ENCODE measurements at regions not wholly inside any gene's neighbourhood (a gene's known extent, or its start where the extent isn't known, plus 50 kb on each side); places are given as distances from the start of the nearest gene placed in this dataset.

DNA sequence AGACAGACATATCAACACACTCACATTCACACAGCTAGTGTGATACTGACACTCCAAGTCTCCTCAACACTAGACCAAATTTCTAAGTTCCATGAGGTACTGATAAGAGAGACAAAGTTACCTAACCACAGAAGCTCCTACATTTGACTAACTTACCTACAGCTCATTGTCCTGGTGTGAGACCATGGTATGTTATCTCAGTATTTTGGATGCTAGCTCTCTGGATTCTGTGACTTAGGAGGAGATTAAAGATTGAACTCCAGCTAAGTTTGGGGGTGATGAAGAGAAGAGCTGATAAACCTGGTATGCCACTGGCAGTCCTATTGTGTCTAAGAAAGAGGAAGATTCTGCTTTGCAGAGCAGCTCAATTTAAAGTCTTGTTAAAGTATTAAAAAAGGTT lies 144.0 kb upstream of the MYRIP start:
- Mint-ChIP-seq H3K36me3 (ENCODE audit: insufficient read depth, unreplicated experiment) (no peaks in the 10 kb centered on the region), H3K27ac (ENCODE audit: unreplicated experiment) (no peak overlapping the region), H3K4me3 (ENCODE audit: low read depth, unreplicated experiment) (no peak overlapping the region), H3K9me3 (ENCODE audit: low read depth, unreplicated experiment) (no peaks in the 10 kb centered on the region), H3K4me1 (ENCODE audit: low read depth, unreplicated experiment) (no peaks in the 10 kb centered on the region), H3K27me3 (ENCODE audit: unreplicated experiment) (no peaks in the 10 kb centered on the region)
- no peak for DNase-seq
- CTCF ChIA-PET: no interaction called here
- no TSS peak for BruUV-seq (replicated peaks)
- TF ChIP-seq, protein P1, sequence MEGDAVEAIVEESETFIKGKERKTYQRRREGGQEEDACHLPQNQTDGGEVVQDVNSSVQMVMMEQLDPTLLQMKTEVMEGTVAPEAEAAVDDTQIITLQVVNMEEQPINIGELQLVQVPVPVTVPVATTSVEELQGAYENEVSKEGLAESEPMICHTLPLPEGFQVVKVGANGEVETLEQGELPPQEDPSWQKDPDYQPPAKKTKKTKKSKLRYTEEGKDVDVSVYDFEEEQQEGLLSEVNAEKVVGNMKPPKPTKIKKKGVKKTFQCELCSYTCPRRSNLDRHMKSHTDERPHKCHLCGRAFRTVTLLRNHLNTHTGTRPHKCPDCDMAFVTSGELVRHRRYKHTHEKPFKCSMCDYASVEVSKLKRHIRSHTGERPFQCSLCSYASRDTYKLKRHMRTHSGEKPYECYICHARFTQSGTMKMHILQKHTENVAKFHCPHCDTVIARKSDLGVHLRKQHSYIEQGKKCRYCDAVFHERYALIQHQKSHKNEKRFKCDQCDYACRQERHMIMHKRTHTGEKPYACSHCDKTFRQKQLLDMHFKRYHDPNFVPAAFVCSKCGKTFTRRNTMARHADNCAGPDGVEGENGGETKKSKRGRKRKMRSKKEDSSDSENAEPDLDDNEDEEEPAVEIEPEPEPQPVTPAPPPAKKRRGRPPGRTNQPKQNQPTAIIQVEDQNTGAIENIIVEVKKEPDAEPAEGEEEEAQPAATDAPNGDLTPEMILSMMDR (IDR thresholded peaks at IDR 0.05; ENCODE audit: unreplicated experiment): no peak
- intact Hi-C loops (cut with micrococcal nuclease; ENCODE audit: unreplicated experiment): loop anchor here (5.0 kb wide), 1 partner anchor 123 kb away; no protein-coding TSS in a partner anchor

DNA sequence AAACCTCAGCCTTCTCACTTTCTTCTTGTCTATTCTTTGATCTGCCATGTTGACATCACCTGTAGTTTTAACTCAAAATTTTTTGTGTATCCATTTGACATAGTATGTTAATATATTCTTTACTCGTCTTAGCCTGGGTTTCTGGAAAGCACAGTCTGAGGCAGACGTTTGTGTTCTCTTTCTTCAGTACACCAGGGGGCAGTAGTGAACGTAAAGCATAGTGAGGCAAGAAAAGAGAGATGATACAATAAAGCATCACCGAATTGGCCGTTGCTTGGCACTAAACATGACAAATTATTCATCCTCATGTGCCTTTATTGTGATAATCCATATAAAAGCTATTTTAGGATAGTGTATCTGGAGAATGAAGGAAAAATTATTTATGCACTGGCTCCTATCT lies 141.0 kb upstream of the MYRIP start:
- no peaks in the 10 kb centered on the region for H3K4me1 Mint-ChIP-seq (ENCODE audit: low read depth, unreplicated experiment)
- no TSS peak for BruUV-seq (replicated peaks)
- no peaks in the 10 kb centered on the region for H3K27me3 Mint-ChIP-seq (ENCODE audit: unreplicated experiment)
- no peak overlapping the region for H3K27ac Mint-ChIP-seq (ENCODE audit: unreplicated experiment)
- CTCF ChIA-PET: no interaction called here
- intact Hi-C loops (cut with micrococcal nuclease; ENCODE audit: unreplicated experiment): loop anchor here (1.0 to 5.0 kb wide), 3 partner anchors 126 to 648 kb away; no protein-coding TSS in a partner anchor
- no peak overlapping the region for H3K4me3 Mint-ChIP-seq (ENCODE audit: low read depth, unreplicated experiment)
- DNase-seq: peak; percentile 15
- H3K36me3 Mint-ChIP-seq (ENCODE audit: insufficient read depth, unreplicated experiment): no peaks in the 10 kb centered on the region
- TF ChIP-seq, protein P1 (IDR thresholded peaks at IDR 0.05; ENCODE audit: unreplicated experiment): peak; percentile 53
- no peaks in the 10 kb centered on the region for H3K9me3 Mint-ChIP-seq (ENCODE audit: low read depth, unreplicated experiment)

DNA sequence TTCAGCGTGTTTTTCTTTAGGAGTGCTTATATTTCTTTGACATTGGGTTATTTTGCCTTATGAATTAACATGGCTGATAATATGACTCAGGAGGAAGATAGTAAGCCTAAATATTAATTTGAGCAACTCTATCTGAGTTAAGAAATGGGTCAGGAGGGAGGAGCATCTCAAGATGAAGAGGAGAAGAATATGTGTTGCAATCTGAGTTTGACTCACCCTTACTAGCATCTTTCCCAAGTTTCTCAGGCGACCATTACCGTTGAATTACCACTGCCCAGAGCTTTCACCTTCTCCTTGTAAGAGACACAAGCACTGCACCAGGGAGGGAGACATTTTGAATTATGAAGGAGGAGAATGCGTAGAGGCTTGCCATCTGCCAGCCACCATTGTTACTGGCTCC lies 138.3 kb upstream of the MYRIP start:
- no peaks in the 10 kb centered on the region for H3K4me1 Mint-ChIP-seq (ENCODE audit: low read depth, unreplicated experiment)
- H3K27me3 Mint-ChIP-seq (ENCODE audit: unreplicated experiment): no peaks in the 10 kb centered on the region
- BruUV-seq (replicated peaks): no TSS peak
- TF ChIP-seq, protein P1 (IDR thresholded peaks at IDR 0.05; ENCODE audit: unreplicated experiment): no peak
- no peaks in the 10 kb centered on the region for H3K36me3 Mint-ChIP-seq (ENCODE audit: insufficient read depth, unreplicated experiment)
- CTCF ChIA-PET: interaction anchor here (0.7 kb wide), 1 partner anchor 705 kb away, joined by 5 read pairs; no protein-coding TSS in a partner anchor
- no peaks in the 10 kb centered on the region for H3K9me3 Mint-ChIP-seq (ENCODE audit: low read depth, unreplicated experiment)
- H3K27ac Mint-ChIP-seq (ENCODE audit: unreplicated experiment): no peak overlapping the region
- DNase-seq: no peak
- H3K4me3 Mint-ChIP-seq (ENCODE audit: low read depth, unreplicated experiment): no peak overlapping the region
- intact Hi-C loops (cut with micrococcal nuclease; ENCODE audit: unreplicated experiment): no loop called here

DNA sequence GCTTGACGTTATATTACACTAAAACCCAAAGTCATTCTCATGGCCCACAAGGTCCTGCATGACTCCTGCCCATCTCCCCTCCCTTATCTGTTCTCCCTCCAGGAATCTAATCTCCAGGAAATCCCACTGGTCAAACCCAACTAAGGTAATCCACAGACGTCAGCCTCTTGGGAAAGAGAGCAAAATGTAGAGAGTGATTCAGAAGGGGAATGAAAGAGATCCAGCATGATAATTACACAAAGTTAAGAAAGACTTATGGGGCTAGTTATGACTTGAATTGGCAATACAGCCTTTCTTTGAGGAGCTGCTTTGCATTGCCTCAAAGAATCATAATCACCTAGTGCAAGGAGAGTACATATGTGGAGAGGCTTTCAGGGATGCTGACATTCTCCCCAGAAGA lies 137.8 kb upstream of the MYRIP start:
- intact Hi-C loops (cut with micrococcal nuclease; ENCODE audit: unreplicated experiment): no loop called here
- H3K27me3 Mint-ChIP-seq (ENCODE audit: unreplicated experiment): no peaks in the 10 kb centered on the region
- H3K36me3 Mint-ChIP-seq (ENCODE audit: insufficient read depth, unreplicated experiment): no peaks in the 10 kb centered on the region
- no peak overlapping the region for H3K4me3 Mint-ChIP-seq (ENCODE audit: low read depth, unreplicated experiment)
- DNase-seq: no peak
- no peak overlapping the region for H3K27ac Mint-ChIP-seq (ENCODE audit: unreplicated experiment)
- BruUV-seq (replicated peaks): no TSS peak
- H3K4me1 Mint-ChIP-seq (ENCODE audit: low read depth, unreplicated experiment): no peaks in the 10 kb centered on the region
- CTCF ChIA-PET: interaction anchor here (0.6 to 0.7 kb wide), 3 partner anchors 41 to 705 kb away, joined by 3 to 5 read pairs (median 4); no protein-coding TSS in a partner anchor
- no peaks in the 10 kb centered on the region for H3K9me3 Mint-ChIP-seq (ENCODE audit: low read depth, unreplicated experiment)
- TF ChIP-seq, protein P1 (IDR thresholded peaks at IDR 0.05; ENCODE audit: unreplicated experiment): no peak

All from Calu3 (cell line).